Nephron (organoid): ENCODE measurements at regions not wholly inside any gene's neighbourhood (a gene's known extent, or its start where the extent isn't known, plus 50 kb on each side); places are given as distances from the start of the nearest gene placed in this dataset.

Experiments used
- H3K27ac Mint-ChIP-seq, 3 experiments: 2 replicates each; pipeline ENCODE4 v1.8.0; 2020; ENCODE audit warnings: mixed read lengths in 3 of 3, mild to moderate bottlenecking in 2 of 3, moderate library complexity in 1 of 3
- H3K27me3 Mint-ChIP-seq: 2 replicates; pipeline ENCODE4 v1.8.0; 2021; ENCODE audit warnings: low read depth, mild to moderate bottlenecking, moderate library complexity, mixed read lengths
- H3K36me3 Mint-ChIP-seq: 2 replicates; pipeline ENCODE4 v1.8.0; 2020; ENCODE audit warnings: low read depth, mixed read lengths
- H3K4me1 Mint-ChIP-seq: 2 replicates; pipeline ENCODE4 v1.8.0; 2020; ENCODE audit warnings: mixed read lengths
- H3K4me3 Mint-ChIP-seq, 3 experiments: 2 replicates each; pipeline ENCODE4 v1.8.0; 2020; ENCODE audit warnings: mild to moderate bottlenecking in 3 of 3, mixed read lengths in 3 of 3, moderate library complexity in 2 of 3
- H3K9me3 Mint-ChIP-seq: 2 replicates; pipeline ENCODE4 v1.8.0; 2020; ENCODE audit warnings: mixed read lengths
- CTCF ChIP-seq, 3 experiments: fragments of 200-600 bp; sonication (generic); IDR thresholded peaks; one replicate each; pipeline ENCODE4 v1.5.0; 2021; ENCODE audit warnings: antibody characterized with exemption in 3 of 3; ENCODE audit not compliant: unreplicated experiment in 3 of 3

GRCh38 chr10:130858626-130859025 lies 452.9 kb downstream of the TCERG1L start:
- TF ChIP-seq CTCF (IDR thresholded peaks at IDR 0.05; ENCODE audit: unreplicated experiment in 3 of 3): no peak
- Mint-ChIP-seq H3K4me1 (no peaks in the 10 kb centered on the region), H3K27me3 (peaks cover 38% of the 10 kb centered on the region), H3K27ac (no peak overlapping the region), H3K36me3 (no peaks in the 10 kb centered on the region), H3K9me3 (peaks cover 18% of the 10 kb centered on the region), H3K4me3 (no peak overlapping the region)

GRCh38 chr10:130859427-130859826 lies 452.1 kb downstream of the TCERG1L start:
- H3K27me3 Mint-ChIP-seq: peaks cover 38% of the 10 kb centered on the region
- no peaks in the 10 kb centered on the region for H3K4me1 Mint-ChIP-seq
- peaks cover 14% of the 10 kb centered on the region for H3K9me3 Mint-ChIP-seq
- no peak for TF ChIP-seq CTCF (IDR thresholded peaks at IDR 0.05; ENCODE audit: unreplicated experiment in 3 of 3)
- no peak overlapping the region for H3K4me3 Mint-ChIP-seq
- H3K36me3 Mint-ChIP-seq: no peaks in the 10 kb centered on the region
- no peak overlapping the region for H3K27ac Mint-ChIP-seq

GRCh38 chr10:130862122-130862521 lies 449.4 kb downstream of the TCERG1L start:
- TF ChIP-seq CTCF (IDR thresholded peaks at IDR 0.05; ENCODE audit: unreplicated experiment in 3 of 3): no peak
- Mint-ChIP-seq H3K27me3 (peaks cover 52% of the 10 kb centered on the region), H3K4me3 (no peak overlapping the region), H3K27ac (no peak overlapping the region), H3K9me3 (no peaks in the 10 kb centered on the region), H3K36me3 (no peaks in the 10 kb centered on the region), H3K4me1 (no peaks in the 10 kb centered on the region)

- Mint-ChIP-seq H3K4me1 (no peaks in the 10 kb centered on the region), H3K9me3 (no peaks in the 10 kb centered on the region), H3K4me3 (no peak overlapping the region), H3K27me3 (peaks cover 47% of the 10 kb centered on the region), H3K36me3 (no peaks in the 10 kb centered on the region), H3K27ac (no peak overlapping the region)
- TF ChIP-seq CTCF (IDR thresholded peaks at IDR 0.05; ENCODE audit: unreplicated experiment in 3 of 3): no peak
These were observed 448.9 kb downstream of the TCERG1L start for GRCh38 chr10:130862626-130863025.

- no peaks in the 10 kb centered on the region for H3K9me3 Mint-ChIP-seq
- no peak overlapping the region for H3K27ac Mint-ChIP-seq
- no peaks in the 10 kb centered on the region for H3K36me3 Mint-ChIP-seq
- peaks cover 45% of the 10 kb centered on the region for H3K27me3 Mint-ChIP-seq
- H3K4me1 Mint-ChIP-seq: no peaks in the 10 kb centered on the region
- H3K4me3 Mint-ChIP-seq: no peak overlapping the region
- no peak for TF ChIP-seq CTCF (IDR thresholded peaks at IDR 0.05; ENCODE audit: unreplicated experiment in 3 of 3)
These were observed 448.5 kb downstream of the TCERG1L start for GRCh38 chr10:130863044-130863443.

- Mint-ChIP-seq H3K9me3 (no peaks in the 10 kb centered on the region), H3K4me3 (no peak overlapping the region), H3K4me1 (peaks cover 4% of the 10 kb centered on the region), H3K27ac (no peak overlapping the region), H3K36me3 (no peaks in the 10 kb centered on the region), H3K27me3 (peaks cover 40% of the 10 kb centered on the region)
- no peak for TF ChIP-seq CTCF (IDR thresholded peaks at IDR 0.05; ENCODE audit: unreplicated experiment in 3 of 3)
These were observed 446.3 kb downstream of the TCERG1L start for GRCh38 chr10:130864961-130865818.
